ENCODE measurements at regions not wholly inside any gene's neighbourhood (a gene's known extent, or its start where the extent isn't known, plus 50 kb on each side); places are given as distances from the start of the nearest gene placed in this dataset.

- H3K27me3 ChIP-seq (ENCODE audit: insufficient read depth, low read length, poor library complexity, severe bottlenecking), result no peaks in the 10 kb centered on the region
- peaks cover 61% of the 10 kb centered on the region for H3K4me1 ChIP-seq (ENCODE audit: insufficient read depth, low read length, poor library complexity, severe bottlenecking)
- no peak overlapping the region for H3K9ac ChIP-seq (ENCODE audit: low read depth, low read length, poor library complexity, severe bottlenecking)
- no peak overlapping the region for H2AFZ ChIP-seq (ENCODE audit: low read length)
- H3K4me2 ChIP-seq (ENCODE audit: low read depth, low read length, poor library complexity, severe bottlenecking), result no peak overlapping the region
- peaks cover 73% of the 10 kb centered on the region for H3K79me2 ChIP-seq (ENCODE audit: insufficient read depth, low read length)
- no peaks in the 10 kb centered on the region for H3K9me2 ChIP-seq (replicated peaks; ENCODE audit: low read depth, low read length)
- no peaks in the 10 kb centered on the region for H3K9me3 ChIP-seq (ENCODE audit: insufficient read depth, low read depth, low read length)
- H4K20me1 ChIP-seq (ENCODE audit: insufficient read depth, low read length, poor library complexity, severe bottlenecking), result no peaks in the 10 kb centered on the region
- no peak overlapping the region for H3K4me3 ChIP-seq (ENCODE audit: low read length, poor library complexity, severe bottlenecking)
- peaks cover 14% of the 10 kb centered on the region; the same call in 1 of the 2 replicates for H3K36me3 ChIP-seq (ENCODE audit: insufficient read depth, low read length)
- TF ChIP-seq EZH2phosphoT487 (IDR thresholded peaks at IDR 0.05; ENCODE audit: borderline replicate concordance), result no peak
- TF ChIP-seq, protein P1, sequence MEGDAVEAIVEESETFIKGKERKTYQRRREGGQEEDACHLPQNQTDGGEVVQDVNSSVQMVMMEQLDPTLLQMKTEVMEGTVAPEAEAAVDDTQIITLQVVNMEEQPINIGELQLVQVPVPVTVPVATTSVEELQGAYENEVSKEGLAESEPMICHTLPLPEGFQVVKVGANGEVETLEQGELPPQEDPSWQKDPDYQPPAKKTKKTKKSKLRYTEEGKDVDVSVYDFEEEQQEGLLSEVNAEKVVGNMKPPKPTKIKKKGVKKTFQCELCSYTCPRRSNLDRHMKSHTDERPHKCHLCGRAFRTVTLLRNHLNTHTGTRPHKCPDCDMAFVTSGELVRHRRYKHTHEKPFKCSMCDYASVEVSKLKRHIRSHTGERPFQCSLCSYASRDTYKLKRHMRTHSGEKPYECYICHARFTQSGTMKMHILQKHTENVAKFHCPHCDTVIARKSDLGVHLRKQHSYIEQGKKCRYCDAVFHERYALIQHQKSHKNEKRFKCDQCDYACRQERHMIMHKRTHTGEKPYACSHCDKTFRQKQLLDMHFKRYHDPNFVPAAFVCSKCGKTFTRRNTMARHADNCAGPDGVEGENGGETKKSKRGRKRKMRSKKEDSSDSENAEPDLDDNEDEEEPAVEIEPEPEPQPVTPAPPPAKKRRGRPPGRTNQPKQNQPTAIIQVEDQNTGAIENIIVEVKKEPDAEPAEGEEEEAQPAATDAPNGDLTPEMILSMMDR (conservative IDR thresholded peaks at IDR 0.05; ENCODE audit: low read length), result no peak
- peaks cover 7% of the 10 kb centered on the region for H3F3A ChIP-seq (ENCODE audit: low read depth)
Measured at GRCh38 chr6:150656156-150656555, 56.5 kb downstream of the PLEKHG1 start.

GRCh38 chr6:150658421-150658820 is 58.7 kb downstream of the PLEKHG1 start:
- H3K27me3 ChIP-seq (ENCODE audit: insufficient read depth, low read length, poor library complexity, severe bottlenecking), result no peaks in the 10 kb centered on the region
- TF ChIP-seq EZH2phosphoT487 (IDR thresholded peaks at IDR 0.05; ENCODE audit: borderline replicate concordance), result no peak
- TF ChIP-seq, protein P1 (conservative IDR thresholded peaks at IDR 0.05; ENCODE audit: low read length), result no peak

DNA sequence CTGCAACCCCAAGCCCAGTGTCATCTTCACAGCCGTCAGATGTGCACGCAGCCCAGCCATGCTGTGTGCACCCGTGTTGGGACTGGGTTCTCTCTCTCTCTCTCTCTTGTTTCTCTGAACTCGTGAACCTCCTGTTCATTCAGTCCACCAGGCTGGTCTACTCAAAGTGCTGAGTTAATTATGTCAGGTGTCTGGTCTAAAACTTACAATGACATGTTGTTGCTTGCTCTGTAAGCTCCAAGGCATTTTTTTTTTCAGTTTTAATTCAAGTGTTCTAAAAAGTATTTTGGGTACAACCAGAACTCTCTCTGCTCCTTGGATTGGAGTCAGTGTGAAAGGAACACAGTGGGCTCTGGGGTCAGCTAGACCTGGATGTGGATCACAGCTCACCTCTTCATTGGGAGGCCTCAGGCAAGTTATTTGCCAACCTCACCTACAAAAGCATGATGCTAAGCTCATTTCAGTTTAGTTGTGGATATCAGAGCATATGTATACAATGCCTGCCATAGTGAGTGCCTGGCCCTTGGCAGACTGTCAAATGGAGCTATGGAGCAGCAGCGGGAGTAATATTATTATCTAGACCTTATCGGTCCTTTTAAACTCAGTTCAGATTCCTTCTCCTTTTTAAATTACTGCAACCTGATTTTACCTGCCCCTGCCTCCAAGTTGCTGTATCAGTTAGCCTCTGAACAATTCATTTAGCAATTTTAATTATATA is 59.5 kb downstream of the PLEKHG1 start:
- Histone ChIP-seq H2AFZ (ENCODE audit: low read length) (no peak overlapping the region), H3K4me2 (ENCODE audit: low read depth, low read length, poor library complexity, severe bottlenecking) (no peak overlapping the region), H3K27me3 (ENCODE audit: insufficient read depth, low read length, poor library complexity, severe bottlenecking) (no peaks in the 10 kb centered on the region), H3F3A (ENCODE audit: low read depth) (no peaks in the 10 kb centered on the region), H3K36me3 (ENCODE audit: insufficient read depth, low read length) (peaks cover 25% of the 10 kb centered on the region; the same call in 1 of the 2 replicates), H3K4me3 (ENCODE audit: low read length, poor library complexity, severe bottlenecking) (no peak overlapping the region), H3K79me2 (ENCODE audit: insufficient read depth, low read length) (peaks cover 84% of the 10 kb centered on the region), H3K9me2 (replicated peaks; ENCODE audit: low read depth, low read length) (no peaks in the 10 kb centered on the region), H3K4me1 (ENCODE audit: insufficient read depth, low read length, poor library complexity, severe bottlenecking) (peaks cover 37% of the 10 kb centered on the region), H4K20me1 (ENCODE audit: insufficient read depth, low read length, poor library complexity, severe bottlenecking) (no peaks in the 10 kb centered on the region), H3K9ac (ENCODE audit: low read depth, low read length, poor library complexity, severe bottlenecking) (peak overlapping the region; percentile 51), H3K9me3 (ENCODE audit: insufficient read depth, low read depth, low read length) (no peaks in the 10 kb centered on the region)
- TF ChIP-seq, protein P1 (conservative IDR thresholded peaks at IDR 0.05; ENCODE audit: low read length), result no peak
- TF ChIP-seq EZH2phosphoT487 (IDR thresholded peaks at IDR 0.05; ENCODE audit: borderline replicate concordance), result no peak

More at GRCh38 chr6:150658421-150658820, 58.7 kb downstream of the PLEKHG1 start:
- H3K9me3 ChIP-seq (ENCODE audit: insufficient read depth, low read depth, low read length), result no peaks in the 10 kb centered on the region
- H2AFZ ChIP-seq (ENCODE audit: low read length), result no peak overlapping the region
- H3F3A ChIP-seq (ENCODE audit: low read depth), result no peaks in the 10 kb centered on the region
- peaks cover 21% of the 10 kb centered on the region; the same call in 1 of the 2 replicates for H3K36me3 ChIP-seq (ENCODE audit: insufficient read depth, low read length)
- no peak overlapping the region for H3K4me3 ChIP-seq (ENCODE audit: low read length, poor library complexity, severe bottlenecking)
- H3K79me2 ChIP-seq (ENCODE audit: insufficient read depth, low read length), result peaks cover 86% of the 10 kb centered on the region
- H4K20me1 ChIP-seq (ENCODE audit: insufficient read depth, low read length, poor library complexity, severe bottlenecking), result no peaks in the 10 kb centered on the region
- H3K9ac ChIP-seq (ENCODE audit: low read depth, low read length, poor library complexity, severe bottlenecking), result peak overlapping the region; percentile 51
- no peaks in the 10 kb centered on the region for H3K9me2 ChIP-seq (replicated peaks; ENCODE audit: low read depth, low read length)
- peak overlapping the region; percentile 4 for H3K4me2 ChIP-seq (ENCODE audit: low read depth, low read length, poor library complexity, severe bottlenecking)
- peaks cover 39% of the 10 kb centered on the region for H3K4me1 ChIP-seq (ENCODE audit: insufficient read depth, low read length, poor library complexity, severe bottlenecking)

Data from Loucy (cell line).